ENCODE measurements at regions not wholly inside any gene's neighbourhood (a gene's known extent, or its start where the extent isn't known, plus 50 kb on each side); places are given as distances from the start of the nearest gene placed in this dataset.

DNA sequence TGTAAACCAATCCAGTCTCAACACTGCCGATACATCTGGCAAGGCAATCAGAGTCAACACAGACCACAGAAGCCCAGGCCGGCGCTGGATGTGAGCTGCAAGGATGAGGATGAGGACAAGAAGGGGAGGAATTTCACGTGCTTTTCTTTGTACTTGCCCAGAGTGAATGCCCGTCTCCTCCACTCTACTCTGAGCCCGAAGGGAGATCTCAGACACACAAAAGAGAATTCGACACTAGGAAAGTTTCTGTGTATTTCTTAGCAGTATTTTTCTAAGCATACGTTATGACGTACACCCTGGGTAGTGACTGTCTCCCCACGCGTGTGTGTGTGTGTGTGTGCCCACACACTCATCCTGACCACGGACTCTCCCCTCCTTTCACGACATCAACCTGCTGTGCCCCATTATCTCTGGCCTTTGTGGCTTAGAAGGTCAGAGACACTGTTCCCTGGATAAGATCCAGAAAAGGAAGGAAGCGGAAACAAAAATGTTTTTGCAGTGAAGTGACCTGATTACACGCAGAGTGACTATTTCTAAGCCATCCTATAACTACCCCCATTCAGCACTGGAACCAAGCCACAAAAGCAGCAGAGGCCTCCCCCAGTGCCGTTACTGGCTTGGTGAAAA, 227.3 kb upstream of the DAPK1 start:
- ChIA-PET POLR2A (interaction anchor here in 1 of 2 donors (0.6 kb wide), 1 partner anchor 16 kb away, joined by 3 read pairs; no protein-coding TSS in a partner anchor), CTCF (no interaction called here)
- Mint-ChIP-seq H3K4me3 (no peak overlapping the region), H3K27ac (no peak overlapping the region), H3K9me3 (no peaks in the 10 kb centered on the region), H3K27me3 (peaks cover 0 to 9% of the 10 kb centered on the region in 2 donors), H3K4me1 (peaks cover 0 to 24% (median 13%) of the 10 kb centered on the region in 3 donors), H3K36me3 (no peaks in the 10 kb centered on the region)
- Histone ChIP-seq H3K36me3 (ENCODE audit: control insufficient read depth in 2 of 2, extremely low read depth in 1 of 2, insufficient read depth in 1 of 2, low read length in 1 of 2) (no peaks in the 10 kb centered on the region), H3K27me3 (replicated peaks in 1 of 2; ENCODE audit: control insufficient read depth in 2 of 2, extremely low read depth in 1 of 2, insufficient read depth in 2 of 2, low read length in 1 of 2) (peaks cover 0 to 30% of the 10 kb centered on the region in 2 experiments), H3K4me3 (ENCODE audit: control insufficient read depth in 1 of 2, extremely low read depth in 1 of 2, low read length in 1 of 2) (no peak overlapping the region), H3K27ac (ENCODE audit: low read length) (no peak overlapping the region), H3K4me1 (ENCODE audit: control insufficient read depth in 1 of 2, extremely low read depth in 1 of 2, insufficient read depth in 2 of 2, low read length in 2 of 2) (peaks cover 5 to 12% of the 10 kb centered on the region in 2 experiments), H3K9me3 (no peaks in the 10 kb centered on the region)
- 40% methylated on average over 1 of the region's 16 CpGs for WGBS (ENCODE audit: insufficient coverage)
- ATAC-seq (replicated peaks in 1 of 4) (no peak), DNase-seq (no peak)

DNA sequence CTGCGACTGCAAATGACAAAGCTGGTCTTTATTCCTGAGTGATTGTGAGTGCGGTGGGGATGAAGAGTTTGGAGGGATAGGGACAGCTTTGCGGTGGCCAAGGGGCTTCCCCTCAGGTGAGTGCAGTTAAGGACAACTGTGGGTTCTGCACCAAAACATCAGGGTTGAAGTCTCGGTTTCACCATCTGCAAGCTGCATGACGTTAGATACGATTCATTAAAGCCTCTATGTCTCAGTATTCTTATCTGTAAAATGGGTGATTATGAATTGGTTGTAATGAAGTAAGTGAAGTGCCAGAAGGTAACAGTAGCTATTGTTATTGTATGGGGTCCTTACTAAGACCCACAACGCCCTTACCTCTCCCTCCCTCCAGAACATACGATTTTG, 226.8 kb upstream of the DAPK1 start:
- Histone ChIP-seq H3K36me3 (ENCODE audit: control insufficient read depth in 2 of 2, extremely low read depth in 1 of 2, insufficient read depth in 1 of 2, low read length in 1 of 2) (no peaks in the 10 kb centered on the region), H3K27ac (ENCODE audit: low read length) (no peak overlapping the region), H3K4me1 (ENCODE audit: control insufficient read depth in 1 of 2, extremely low read depth in 1 of 2, insufficient read depth in 2 of 2, low read length in 2 of 2) (peaks cover 9 to 14% of the 10 kb centered on the region in 2 experiments), H3K4me3 (ENCODE audit: control insufficient read depth in 1 of 2, extremely low read depth in 1 of 2, low read length in 1 of 2) (no peak overlapping the region), H3K27me3 (replicated peaks in 1 of 2; ENCODE audit: control insufficient read depth in 2 of 2, extremely low read depth in 1 of 2, insufficient read depth in 2 of 2, low read length in 1 of 2) (peaks cover 0 to 30% of the 10 kb centered on the region in 2 experiments), H3K9me3 (no peaks in the 10 kb centered on the region)
- ATAC-seq (replicated peaks in 1 of 4) = no peak
- ChIA-PET POLR2A (no interaction called here), CTCF (no interaction called here)
- no peaks in the 10 kb centered on the region for H3K36me3 Mint-ChIP-seq
- no peaks in the 10 kb centered on the region for H3K9me3 Mint-ChIP-seq
- WGBS (ENCODE audit: insufficient coverage) = 69% methylated on average over 5 of the region's 8 CpGs
- peaks cover 0 to 9% of the 10 kb centered on the region in 2 donors for H3K27me3 Mint-ChIP-seq
- H3K4me3 Mint-ChIP-seq = no peak overlapping the region
- DNase-seq = no peak
- H3K27ac Mint-ChIP-seq = no peak overlapping the region
- peaks cover 0 to 27% (median 15%) of the 10 kb centered on the region in 3 donors for H3K4me1 Mint-ChIP-seq

DNA sequence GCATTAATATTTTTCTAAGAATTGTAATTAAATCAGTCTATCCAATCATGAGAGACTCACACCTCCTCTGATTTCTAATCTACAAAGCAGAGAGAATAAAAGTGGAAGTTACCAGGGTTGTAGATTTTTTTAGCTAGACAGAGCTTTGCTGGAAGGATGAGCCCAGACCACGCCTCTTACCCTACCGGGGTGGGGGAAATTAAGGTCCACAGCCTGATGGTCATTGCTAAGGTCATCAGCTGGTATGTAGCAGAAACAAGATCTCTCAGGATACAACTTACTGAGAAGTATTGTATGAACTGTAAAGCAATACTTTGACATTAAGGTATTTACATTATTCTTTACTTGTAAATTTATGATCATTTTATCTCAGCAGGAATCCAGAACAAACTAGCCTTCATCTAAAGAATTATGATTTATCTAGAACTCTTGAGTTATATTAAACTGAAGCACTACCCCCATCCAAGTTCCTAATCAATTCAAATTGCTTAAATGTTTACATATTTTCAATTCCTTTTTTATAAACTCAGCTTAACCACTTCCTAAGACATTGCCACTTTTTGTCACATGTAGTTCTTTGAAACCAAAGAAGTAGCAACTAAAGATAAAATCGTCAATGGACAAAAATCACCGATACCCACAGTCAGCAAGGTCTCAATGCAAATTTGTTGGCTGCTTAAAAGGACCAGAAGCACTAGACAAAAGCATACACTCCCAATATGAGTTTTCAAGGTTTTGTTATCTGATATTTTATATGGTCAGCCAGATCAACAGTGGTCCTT, 225.8 kb upstream of the DAPK1 start:
- H3K9me3 ChIP-seq = no peaks in the 10 kb centered on the region
- DNase-seq (peak in 1 of 35 experiments; percentile 23), ATAC-seq (replicated peaks in 1 of 4) (no peak)
- no peaks in the 10 kb centered on the region for H3K36me3 Mint-ChIP-seq
- H3K4me1 Mint-ChIP-seq = peaks cover 7 to 34% (median 25%) of the 10 kb centered on the region in 3 donors
- peaks cover 0 to 30% of the 10 kb centered on the region in 2 experiments for H3K27me3 ChIP-seq (replicated peaks in 1 of 2; ENCODE audit: control insufficient read depth in 2 of 2, extremely low read depth in 1 of 2, insufficient read depth in 2 of 2, low read length in 1 of 2)
- no peak overlapping the region for H3K4me3 ChIP-seq (ENCODE audit: control insufficient read depth in 1 of 2, extremely low read depth in 1 of 2, low read length in 1 of 2)
- CTCF ChIA-PET = no interaction called here
- H3K9me3 Mint-ChIP-seq = no peaks in the 10 kb centered on the region
- no peaks in the 10 kb centered on the region for H3K36me3 ChIP-seq (ENCODE audit: control insufficient read depth in 2 of 2, extremely low read depth in 1 of 2, insufficient read depth in 1 of 2, low read length in 1 of 2)
- POLR2A ChIA-PET = no interaction called here
- peaks cover 0 to 9% of the 10 kb centered on the region in 2 donors for H3K27me3 Mint-ChIP-seq
- WGBS (ENCODE audit: insufficient coverage) = no CpG with 5 or more reads among the region's 4 CpGs
- H3K4me1 ChIP-seq (ENCODE audit: control insufficient read depth in 1 of 2, extremely low read depth in 1 of 2, insufficient read depth in 2 of 2, low read length in 2 of 2) = peaks cover 9 to 19% of the 10 kb centered on the region in 2 experiments
- H3K4me3 Mint-ChIP-seq = no peak overlapping the region
- H3K27ac Mint-ChIP-seq = no peak overlapping the region
- H3K27ac ChIP-seq (ENCODE audit: low read length) = no peak overlapping the region

DNA sequence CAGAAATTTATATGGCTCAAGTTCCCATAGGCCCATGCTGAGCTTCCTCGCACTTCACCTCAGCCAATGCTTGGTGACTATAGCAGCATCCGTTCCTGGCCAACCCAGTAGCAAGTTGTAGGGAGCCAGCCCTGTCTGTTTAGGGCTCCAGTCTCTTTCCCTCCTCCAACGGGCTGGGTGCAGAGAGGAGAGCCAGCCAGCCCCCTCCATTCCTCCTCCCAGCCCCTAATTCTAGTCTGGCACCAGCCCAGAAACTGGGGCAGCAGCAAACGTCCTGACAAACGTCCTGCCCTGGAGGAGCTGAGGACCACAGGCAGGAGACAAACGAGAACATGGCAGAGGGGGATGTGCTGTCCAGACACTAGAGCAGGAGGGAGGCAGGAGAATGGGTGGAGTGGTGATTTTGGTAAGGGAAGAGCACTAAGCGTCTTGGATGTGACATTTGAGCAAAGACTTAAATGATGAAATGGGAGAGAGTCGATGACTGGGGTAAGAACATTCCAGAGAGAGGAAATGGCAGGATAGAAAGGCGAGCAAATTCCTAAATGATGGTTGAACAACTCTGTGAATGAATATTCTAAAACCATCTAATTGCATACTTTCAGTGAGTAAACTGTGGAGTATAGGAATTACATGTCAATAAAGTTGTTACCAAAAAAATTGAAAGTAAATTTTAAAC, 222.5 kb upstream of the DAPK1 start:
- DNase-seq = no peak
- Histone ChIP-seq H3K27me3 (replicated peaks in 1 of 2; ENCODE audit: control insufficient read depth in 2 of 2, extremely low read depth in 1 of 2, insufficient read depth in 2 of 2, low read length in 1 of 2) (peaks cover 0 to 18% of the 10 kb centered on the region in 2 experiments), H3K36me3 (ENCODE audit: control insufficient read depth in 2 of 2, extremely low read depth in 1 of 2, insufficient read depth in 1 of 2, low read length in 1 of 2) (no peaks in the 10 kb centered on the region), H3K9me3 (no peaks in the 10 kb centered on the region), H3K4me3 (ENCODE audit: control insufficient read depth in 1 of 2, extremely low read depth in 1 of 2, low read length in 1 of 2) (no peak overlapping the region), H3K4me1 (ENCODE audit: control insufficient read depth in 1 of 2, extremely low read depth in 1 of 2, insufficient read depth in 2 of 2, low read length in 2 of 2) (peaks cover 12 to 29% of the 10 kb centered on the region in 2 experiments), H3K27ac (ENCODE audit: low read length) (no peak overlapping the region)
- no peak for ATAC-seq (replicated peaks in 1 of 4)
- no peaks in the 10 kb centered on the region for H3K9me3 Mint-ChIP-seq
- H3K27me3 Mint-ChIP-seq = peaks cover 0 to 9% of the 10 kb centered on the region in 2 donors
- 78% methylated on average over 6 of the region's 9 CpGs for whole genome bisulfite sequencing (ENCODE audit: insufficient coverage)
- H3K27ac Mint-ChIP-seq = no peak overlapping the region
- H3K36me3 Mint-ChIP-seq = no peaks in the 10 kb centered on the region
- H3K4me3 Mint-ChIP-seq = no peak overlapping the region
- CTCF ChIA-PET = no interaction called here
- H3K4me1 Mint-ChIP-seq = peaks cover 10 to 46% (median 37%) of the 10 kb centered on the region in 3 donors
- POLR2A ChIA-PET = no interaction called here

DNA sequence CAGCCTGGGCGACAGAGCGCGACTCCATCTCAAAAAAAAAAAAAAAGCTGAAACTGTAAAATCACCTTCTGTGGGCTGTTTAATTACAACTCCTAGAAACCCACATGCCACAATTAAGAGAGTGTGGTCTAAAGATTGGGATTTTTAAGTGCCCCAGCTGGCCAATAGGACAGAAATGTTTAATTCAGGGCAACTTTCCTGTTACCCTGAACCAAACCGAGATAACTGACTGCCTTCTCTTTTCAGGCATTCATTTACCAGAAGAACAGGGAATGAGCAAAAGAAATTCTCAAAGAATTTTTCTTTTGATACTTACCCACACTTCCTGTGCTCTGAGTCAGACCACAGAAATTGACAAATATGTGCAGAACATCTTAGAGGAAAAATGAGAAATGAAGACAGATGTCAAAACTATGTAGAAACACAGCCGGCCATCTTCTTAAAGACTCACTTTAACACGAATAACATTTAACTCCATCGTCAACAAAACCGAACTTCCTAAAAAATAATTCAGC, 221.3 kb upstream of the DAPK1 start:
- Mint-ChIP-seq H3K4me3 (peak overlapping the region in 1 of 3 donors; percentile 10), H3K36me3 (no peaks in the 10 kb centered on the region), H3K9me3 (no peaks in the 10 kb centered on the region), H3K27me3 (peaks cover 0 to 6% of the 10 kb centered on the region in 2 donors), H3K27ac (peak overlapping the region; percentile 53 to 68), H3K4me1 (peaks cover 10 to 39% (median 36%) of the 10 kb centered on the region in 3 donors)
- Histone ChIP-seq H3K9me3 (no peaks in the 10 kb centered on the region), H3K4me1 (ENCODE audit: control insufficient read depth in 1 of 2, extremely low read depth in 1 of 2, insufficient read depth in 2 of 2, low read length in 2 of 2) (peaks cover 12 to 25% of the 10 kb centered on the region in 2 experiments), H3K27ac (ENCODE audit: low read length) (no peak overlapping the region), H3K4me3 (ENCODE audit: control insufficient read depth in 1 of 2, extremely low read depth in 1 of 2, low read length in 1 of 2) (no peak overlapping the region), H3K36me3 (ENCODE audit: control insufficient read depth in 2 of 2, extremely low read depth in 1 of 2, insufficient read depth in 1 of 2, low read length in 1 of 2) (no peaks in the 10 kb centered on the region), H3K27me3 (replicated peaks in 1 of 2; ENCODE audit: control insufficient read depth in 2 of 2, extremely low read depth in 1 of 2, insufficient read depth in 2 of 2, low read length in 1 of 2) (peaks cover 0 to 10% of the 10 kb centered on the region in 2 experiments)
- WGBS (ENCODE audit: insufficient coverage) = no CpG with 5 or more reads among the region's 8 CpGs
- ATAC-seq (replicated peaks in 1 of 4) = peak in 3 of 4 experiments; percentile 36 to 42 (median 36)
- DNase-seq = peak in 1 of 35 experiments; percentile 33
- ChIA-PET CTCF (no interaction called here), POLR2A (no interaction called here)

DNA sequence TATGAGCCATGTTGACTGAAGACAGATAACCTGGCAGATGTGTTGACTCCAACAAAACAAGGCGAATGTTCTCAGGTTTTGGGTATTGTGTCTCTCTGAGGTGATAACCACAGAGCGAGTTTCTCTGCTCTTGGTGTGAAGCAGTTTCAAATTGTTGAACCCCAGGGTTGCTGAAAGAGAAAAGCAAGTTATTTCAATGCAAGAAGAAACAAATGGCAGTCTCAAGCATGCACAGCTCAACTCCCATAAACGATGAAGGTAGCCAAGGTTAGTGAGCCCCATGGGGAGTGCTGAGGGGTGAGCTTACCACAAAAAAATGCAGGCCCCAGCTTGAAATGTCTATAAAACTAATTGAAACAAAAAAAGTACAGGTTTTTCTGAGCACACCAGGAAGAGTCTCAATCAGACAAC, 220.8 kb upstream of the DAPK1 start:
- H3K36me3 ChIP-seq (ENCODE audit: control insufficient read depth in 2 of 2, extremely low read depth in 1 of 2, insufficient read depth in 1 of 2, low read length in 1 of 2) = no peaks in the 10 kb centered on the region
- H3K27me3 ChIP-seq (replicated peaks in 1 of 2; ENCODE audit: control insufficient read depth in 2 of 2, extremely low read depth in 1 of 2, insufficient read depth in 2 of 2, low read length in 1 of 2) = peaks cover 0 to 8% of the 10 kb centered on the region in 2 experiments
- H3K27ac Mint-ChIP-seq = peak overlapping the region; percentile 53 to 68
- peaks cover 11 to 21% of the 10 kb centered on the region in 2 experiments for H3K4me1 ChIP-seq (ENCODE audit: control insufficient read depth in 1 of 2, extremely low read depth in 1 of 2, insufficient read depth in 2 of 2, low read length in 2 of 2)
- H3K4me1 Mint-ChIP-seq = peaks cover 10 to 36% (median 31%) of the 10 kb centered on the region in 3 donors
- peaks cover 0 to 6% of the 10 kb centered on the region in 2 donors for H3K27me3 Mint-ChIP-seq
- peak overlapping the region in 2 of 3 donors; percentile 10 to 19 for H3K4me3 Mint-ChIP-seq
- ATAC-seq (replicated peaks in 1 of 4) (peak in 2 of 4 experiments; percentile 35 to 46), DNase-seq (peak in 5 of 35 experiments; percentile 2 to 47 (median 12))
- POLR2A ChIA-PET = no interaction called here
- 22% methylated on average over 1 of the region's 3 CpGs for WGBS (ENCODE audit: insufficient coverage)
- no peaks in the 10 kb centered on the region for H3K9me3 ChIP-seq
- H3K9me3 Mint-ChIP-seq = no peaks in the 10 kb centered on the region
- H3K4me3 ChIP-seq (ENCODE audit: control insufficient read depth in 1 of 2, extremely low read depth in 1 of 2, low read length in 1 of 2) = no peak overlapping the region
- no peaks in the 10 kb centered on the region for H3K36me3 Mint-ChIP-seq
- H3K27ac ChIP-seq (ENCODE audit: low read length) = no peak overlapping the region
- CTCF ChIA-PET = no interaction called here

Data from T-cell (primary cell).